H1 (cell line): ENCODE measurements at regions not wholly inside any gene's neighbourhood (a gene's known extent, or its start where the extent isn't known, plus 50 kb on each side); places are given as distances from the start of the nearest gene placed in this dataset.

Experiments
- CTCF ChIA-PET: fragments of 300-600 bp; sonication (Branson Sonifier 250); formaldehyde crosslinking; loops from one replicate; lab custom pipeline; 2021; ENCODE audit not compliant: partially characterized antibody; lab: Charles Lee
- POLR2A ChIA-PET: fragments of 300-600 bp; sonication (Branson Sonifier 250); formaldehyde crosslinking; loops from one replicate; lab custom pipeline; 2021; ENCODE audit warnings: inconsistent platforms; ENCODE audit not compliant: partially characterized antibody; lab: Charles Lee
- DNase-seq, 2 experiments: peaks; one replicate each; pipeline versions ENCODE4 v3.0.0 to v3.0.0-alpha.2; 2010 to 2022; ENCODE audit warnings: low spot score in 2 of 2, low read depth in 1 of 2, mixed read lengths in 1 of 2
- FAIRE-seq: peaks from 2 replicates; lab custom pipeline; 2011; peaks lifted over from hg19 to GRCh38; lab: Jason Lieb, UNC
- H2AFZ ChIP-seq: 2 replicates; pipeline ENCODE4 v1.8.1; 2012; ENCODE audit warnings: low read length, inconsistent platforms
- H2AK5ac ChIP-seq: 2 replicates; pipeline ENCODE4 v1.6.1; 2013; ENCODE audit warnings: low read depth, low read length
- H2BK120ac ChIP-seq: replicated peaks from 2 replicates; pipeline ENCODE3; 2013; ENCODE audit warnings: low read depth, low read length, inconsistent platforms
- H2BK12ac ChIP-seq: 2 replicates; pipeline ENCODE4 v1.6.1; 2013; ENCODE audit warnings: low read depth, low read length
- H2BK15ac ChIP-seq: 2 replicates; pipeline ENCODE4 v1.6.1; 2013; ENCODE audit warnings: low read length
- H2BK20ac ChIP-seq: 2 replicates; pipeline ENCODE4 v1.6.1; 2013; ENCODE audit warnings: low read length
- H2BK5ac ChIP-seq: 2 replicates; pipeline ENCODE4 v1.6.1; 2013; ENCODE audit warnings: low read depth, low read length
- H3K14ac ChIP-seq: 2 replicates; pipeline ENCODE4 v1.6.1; 2013; ENCODE audit warnings: inconsistent platforms; ENCODE audit not compliant: insufficient read length
- H3K18ac ChIP-seq: 2 replicates; pipeline ENCODE4 v1.6.1; 2013; ENCODE audit warnings: low read length; ENCODE audit errors: extremely low read depth
- H3K23ac ChIP-seq: 2 replicates; pipeline ENCODE4 v1.6.1; 2013; ENCODE audit warnings: inconsistent platforms; ENCODE audit not compliant: insufficient read length
- H3K23me2 ChIP-seq: 2 replicates; pipeline ENCODE4 v1.6.1; 2013; ENCODE audit warnings: low read depth, low read length
- H3K27ac ChIP-seq: 2 replicates; pipeline ENCODE4 v1.6.1; 2011; ENCODE audit warnings: low read depth, low read length, inconsistent platforms
- H3K27me3 ChIP-seq, 4 experiments: replicated peaks in 1 of 4; 1 replicate in 1 of 4; 2 replicates in 3 of 4; pipeline versions ENCODE4 v1.6.1 to v1.8.1; 2011 to 2013; ENCODE audit warnings: low read length in 3 of 4, mild to moderate bottlenecking in 3 of 4, inconsistent platforms in 2 of 4, mixed read lengths in 2 of 4, moderate library complexity in 1 of 4; ENCODE audit not compliant: control insufficient read depth in 3 of 4, insufficient read depth in 3 of 4; ENCODE audit errors: extremely low read depth in 1 of 4
- H3K36me3 ChIP-seq, 4 experiments: 2 replicates each; pipeline versions ENCODE4 v1.6.1 to v1.8.1; 2011 to 2013; ENCODE audit warnings: mild to moderate bottlenecking in 4 of 4, low read length in 3 of 4, moderate library complexity in 2 of 4, control low read depth in 1 of 4, inconsistent platforms in 1 of 4; ENCODE audit not compliant: insufficient read depth in 4 of 4, control insufficient read depth in 2 of 4
- H3K4ac ChIP-seq: replicated peaks from 2 replicates; pipeline ENCODE3; 2013; ENCODE audit warnings: low read length, low read depth, mixed read lengths, inconsistent platforms; ENCODE audit not compliant: insufficient read length
- H3K4me1 ChIP-seq, 4 experiments: replicated peaks in 1 of 4; 1 replicate in 1 of 4; 2 replicates in 3 of 4; pipeline versions ENCODE4 v1.6.1 to v1.8.1; 2011 to 2013; ENCODE audit warnings: low read length in 3 of 4, inconsistent platforms in 2 of 4, mixed read lengths in 1 of 4; ENCODE audit not compliant: insufficient read depth in 4 of 4, control insufficient read depth in 3 of 4
- H3K4me2 ChIP-seq, 2 experiments: 2 replicates each; pipeline versions ENCODE4 v1.6.1 to v1.8.1; 2011 to 2013; ENCODE audit warnings: low read depth in 2 of 2, low read length in 2 of 2, control low read depth in 1 of 2, inconsistent platforms in 1 of 2, mild to moderate bottlenecking in 1 of 2; ENCODE audit not compliant: insufficient read depth in 1 of 2
- H3K4me3 ChIP-seq, 4 experiments: fragments of 200-600, 300-600 bp in 1 of 4; sonication (generic), shearing (Covaris generic), sonication (Bioruptor Twin) in 1 of 4; 2 replicates each; pipeline versions ENCODE4 v1.5.1 to v1.8.1; 2011 to 2016; ENCODE audit warnings: low read length in 4 of 4, low read depth in 3 of 4, control low read depth in 2 of 4, inconsistent platforms in 2 of 4, mild to moderate bottlenecking in 2 of 4, mixed read lengths in 1 of 4, moderate library complexity in 1 of 4; ENCODE audit not compliant: insufficient read depth in 2 of 4; ENCODE audit errors: extremely low read depth in 1 of 4
- H3K56ac ChIP-seq: replicated peaks from 2 replicates; pipeline ENCODE3; 2013; ENCODE audit warnings: low read depth, mild to moderate bottlenecking, mixed read lengths, low read length, inconsistent platforms; ENCODE audit not compliant: insufficient read length
- H3K79me1 ChIP-seq: 2 replicates; pipeline ENCODE4 v1.6.1; 2013; ENCODE audit warnings: low read depth, low read length, control low read depth
- H3K79me2 ChIP-seq, 2 experiments: 2 replicates each; pipeline versions ENCODE4 v1.6.1 to v1.8.1; 2012 to 2013; ENCODE audit warnings: low read length in 2 of 2, mild to moderate bottlenecking in 2 of 2, inconsistent platforms in 1 of 2; ENCODE audit not compliant: insufficient read depth in 2 of 2, control insufficient read depth in 1 of 2
- H3K9ac ChIP-seq, 4 experiments: replicated peaks in 1 of 4; 1 replicate in 1 of 4; 2 replicates in 3 of 4; pipeline versions ENCODE4 v1.6.1 to v1.8.1; 2011 to 2013; ENCODE audit warnings: low read depth in 3 of 4, low read length in 3 of 4, control low read depth in 2 of 4, mild to moderate bottlenecking in 2 of 4, moderate library complexity in 2 of 4, inconsistent platforms in 1 of 4; ENCODE audit errors: extremely low read depth in 1 of 4
- H3K9me3 ChIP-seq, 2 experiments: 2 replicates each; pipeline versions ENCODE4 v1.6.1 to v1.8.1; 2012 to 2013; ENCODE audit warnings: mild to moderate bottlenecking in 2 of 2, moderate library complexity in 2 of 2, control low read depth in 1 of 2, inconsistent platforms in 1 of 2, low read depth in 1 of 2, low read length in 1 of 2, mixed read lengths in 1 of 2; ENCODE audit not compliant: insufficient read depth in 2 of 2
- H4K20me1 ChIP-seq, 2 experiments: replicated peaks in 1 of 2; 2 replicates each; pipeline versions ENCODE3 to v1.8.1; 2011 to 2013; ENCODE audit warnings: inconsistent platforms in 2 of 2, low read length in 2 of 2, mild to moderate bottlenecking in 1 of 2; ENCODE audit not compliant: insufficient read depth in 2 of 2, control insufficient read depth in 1 of 2
- H4K5ac ChIP-seq: 2 replicates; pipeline ENCODE4 v1.6.1; 2013; ENCODE audit warnings: low read length, low read depth, mixed read lengths, inconsistent platforms; ENCODE audit not compliant: insufficient read length
- H4K8ac ChIP-seq: 2 replicates; pipeline ENCODE4 v1.8.0; 2013; ENCODE audit warnings: mild to moderate bottlenecking, moderate library complexity, low read length, inconsistent platforms; ENCODE audit not compliant: insufficient read depth; ENCODE audit errors: extremely low read depth
- H4K91ac ChIP-seq: replicated peaks from 2 replicates; pipeline ENCODE3; 2013; ENCODE audit warnings: low read length, mixed read lengths, inconsistent platforms; ENCODE audit not compliant: insufficient read length
- BCL11A ChIP-seq, 2 experiments: IDR thresholded peaks; one replicate each; pipeline ENCODE4 v1.6.1; 2011; ENCODE audit warnings: low read depth in 2 of 2, low read length in 2 of 2, mild to moderate bottlenecking in 2 of 2
- CEBPB ChIP-seq: IDR thresholded peaks from 2 replicates; pipeline ENCODE4 v1.6.1; 2012; ENCODE audit warnings: low read depth, low read length
- CHD2 ChIP-seq: IDR thresholded peaks from 2 replicates; pipeline ENCODE4 v1.6.1; 2012; ENCODE audit warnings: low read length, improper control_type of control experiment
- EGR1 ChIP-seq: IDR thresholded peaks from 2 replicates; pipeline ENCODE4 v1.6.1; 2011; ENCODE audit warnings: low read depth, low read length, borderline replicate concordance
- FOSL1 ChIP-seq: IDR thresholded peaks from 2 replicates; pipeline ENCODE4 v1.6.1; 2011; ENCODE audit warnings: mild to moderate bottlenecking, low read depth, low read length, moderate library complexity; ENCODE audit not compliant: insufficient read depth
- GABPA ChIP-seq: IDR thresholded peaks from 2 replicates; pipeline ENCODE4 v1.6.1; 2011; ENCODE audit warnings: mild to moderate bottlenecking, low read length, moderate library complexity, borderline replicate concordance; ENCODE audit not compliant: insufficient read depth
- POU5F1 ChIP-seq: IDR thresholded peaks from 2 replicates; pipeline ENCODE4 v1.6.1; 2011; ENCODE audit warnings: low read depth, mild to moderate bottlenecking, low read length, moderate library complexity
- WGBS, 2 experiments: shearing (Covaris generic) in 1 of 2; methylation state at CpG; one replicate each; pipeline versions ENCODE4 v1.1.6 to v1.1.7; 2013 to 2015; ENCODE audit warnings: low lambda C conversion rate in 2 of 2, mixed read lengths in 2 of 2, inconsistent platforms in 1 of 2, low coverage in 1 of 2, missing lambda C conversion rate in 1 of 2; ENCODE audit not compliant: insufficient replicate concordance in 2 of 2, insufficient coverage in 1 of 2, insufficient read length in 1 of 2; ENCODE audit errors: extremely low coverage in 1 of 2, missing lambda C conversion rate in 1 of 2; 5-methylcytosine and 5-hydroxymethylcytosine counted together

DNA sequence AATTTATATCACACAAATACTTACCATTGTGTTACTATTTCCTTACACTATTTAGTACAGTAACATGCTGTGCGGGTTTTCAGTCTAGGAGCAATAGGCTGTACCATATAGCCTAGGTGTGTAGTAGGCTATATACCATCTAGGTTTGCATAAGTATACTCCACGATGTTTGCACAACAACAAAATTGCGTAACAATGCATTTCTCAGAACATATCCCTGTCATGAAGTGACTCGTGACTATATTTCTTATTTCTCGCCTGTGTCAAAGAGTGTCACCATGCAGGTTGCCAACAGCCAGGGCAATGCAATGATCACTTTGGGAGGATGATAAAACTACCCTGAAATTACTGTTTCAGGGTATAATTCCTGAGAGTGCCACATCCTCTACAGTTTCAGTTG is 65.6 kb upstream of the CD180 start:
- Histone ChIP-seq H3K14ac (no peak overlapping the region), H3K36me3 (no peaks in the 10 kb centered on the region), H3K27me3 (no peaks in the 10 kb centered on the region), H3K4me1 (no peaks in the 10 kb centered on the region), H2BK20ac (no peak overlapping the region), H4K91ac (no peak overlapping the region), H3K4me2 (no peak overlapping the region), H3K18ac (no peak overlapping the region), H2BK5ac (no peak overlapping the region), H3K9ac (no peak overlapping the region), H4K20me1 (no peaks in the 10 kb centered on the region), H4K5ac (no peak overlapping the region), H2BK15ac (no peak overlapping the region)
- CTCF ChIA-PET, result interaction anchor here (1.6 kb wide), 1 partner anchor 15 kb away, joined by 8 read pairs; no protein-coding TSS in a partner anchor
- 80% methylated on average over 5 of the region's 5 CpGs; no CpG with 5 or more reads in 1 of the 2 experiments for WGBS, 2 experiments
- no peak for DNase-seq
- TF ChIP-seq CHD2 (no peak), EGR1 (no peak), BCL11A (IDR thresholded peaks at IDR 0.05; ENCODE audit: low read depth in 2 of 2, low read length in 2 of 2) (no peak), GABPA (no peak), CEBPB (peak; percentile 18; the same call in 1 of the 2 replicates), POU5F1 (no peak), FOSL1 (no peak)
- TF ChIP-seq, all 59 proteins: peak for 1
- Histone ChIP-seq H3K79me2 (no peaks in the 10 kb centered on the region), H2AK5ac (no peak overlapping the region), H3K23ac (no peak overlapping the region), H2AFZ (no peak overlapping the region), H2BK120ac (no peak overlapping the region), H2BK12ac (no peak overlapping the region), H3K9me3 (no peaks in the 10 kb centered on the region), H3K4ac (no peak overlapping the region), H3K23me2 (no peaks in the 10 kb centered on the region), H3K56ac (no peak overlapping the region), H3K4me3 (no peak overlapping the region), H3K27ac (no peak overlapping the region), H3K79me1 (no peaks in the 10 kb centered on the region), H4K8ac (no peak overlapping the region)
- POLR2A ChIA-PET, result no interaction called here
- FAIRE-seq, result no peak
